ENCODE measurements at regions not wholly inside any gene's neighbourhood (a gene's known extent, or its start where the extent isn't known, plus 50 kb on each side); places are given as distances from the start of the nearest gene placed in this dataset.

DNA sequence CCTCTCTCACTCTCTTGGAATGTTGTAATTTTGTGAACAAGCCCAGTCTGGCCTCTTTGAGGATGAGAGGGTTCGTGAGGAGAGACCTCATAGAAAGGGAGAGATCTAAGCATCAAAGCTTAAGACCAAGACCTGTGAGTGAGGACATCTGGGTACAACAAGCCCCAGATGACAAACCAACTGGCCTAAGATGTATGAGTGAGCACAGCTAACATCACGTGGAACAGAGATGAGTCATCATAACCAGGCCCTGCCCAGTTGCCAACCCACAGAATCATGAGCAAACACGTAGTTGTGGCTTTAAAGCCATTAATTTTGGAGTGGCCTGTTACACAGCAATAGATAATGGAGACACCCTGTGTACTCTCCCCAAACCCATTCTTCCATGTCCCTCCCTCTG is 439.1 kb upstream of the KIF2A start:
- H3K4me3 Mint-ChIP-seq (ENCODE audit: low read depth, unreplicated experiment): no peak overlapping the region
- intact Hi-C loops (cut with micrococcal nuclease; ENCODE audit: unreplicated experiment): no loop called here
- no peak overlapping the region for H3K27ac Mint-ChIP-seq (ENCODE audit: unreplicated experiment)
- no peak for TF ChIP-seq CTCF (IDR thresholded peaks at IDR 0.05; ENCODE audit: unreplicated experiment)
- no TSS peak for BruUV-seq (replicated peaks)
- CTCF ChIA-PET: interaction anchor here (1.1 to 1.8 kb wide), 2 partner anchors 68 to 70 kb away, joined by 3 to 5 read pairs; no protein-coding TSS in a partner anchor
- DNase-seq: peak; percentile 41
- no peaks in the 10 kb centered on the region for H3K36me3 Mint-ChIP-seq (ENCODE audit: insufficient read depth, unreplicated experiment)
- H3K9me3 Mint-ChIP-seq (ENCODE audit: low read depth, unreplicated experiment): peaks cover 8% of the 10 kb centered on the region
- H3K27me3 Mint-ChIP-seq (ENCODE audit: unreplicated experiment): peaks cover 20% of the 10 kb centered on the region
- no peaks in the 10 kb centered on the region for H3K4me1 Mint-ChIP-seq (ENCODE audit: low read depth, unreplicated experiment)

DNA sequence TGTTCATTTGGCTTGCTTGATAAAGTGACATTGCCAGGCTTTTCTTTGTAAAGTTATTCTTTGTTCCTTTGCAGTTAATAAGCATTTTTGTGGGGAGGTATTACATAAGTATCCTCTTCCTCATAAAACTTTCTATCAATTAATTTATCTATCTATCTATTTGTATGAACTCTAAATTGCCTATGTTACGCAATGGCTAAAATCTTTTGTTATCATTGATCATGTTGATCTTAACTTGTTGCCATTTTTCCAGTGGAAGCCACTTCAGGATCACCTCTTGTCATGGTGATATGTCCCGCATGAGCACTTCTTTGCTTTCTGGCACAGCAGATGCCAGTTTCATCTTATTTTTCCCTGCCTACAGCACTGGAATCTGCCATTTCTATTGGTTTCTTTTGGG is 436.7 kb upstream of the KIF2A start:
- peaks cover 8% of the 10 kb centered on the region for H3K9me3 Mint-ChIP-seq (ENCODE audit: low read depth, unreplicated experiment)
- no peaks in the 10 kb centered on the region for H3K4me1 Mint-ChIP-seq (ENCODE audit: low read depth, unreplicated experiment)
- BruUV-seq (replicated peaks): no TSS peak
- no peaks in the 10 kb centered on the region for H3K36me3 Mint-ChIP-seq (ENCODE audit: insufficient read depth, unreplicated experiment)
- no peak for DNase-seq
- TF ChIP-seq CTCF (IDR thresholded peaks at IDR 0.05; ENCODE audit: unreplicated experiment): no peak
- intact Hi-C loops (cut with micrococcal nuclease; ENCODE audit: unreplicated experiment): no loop called here
- no peak overlapping the region for H3K27ac Mint-ChIP-seq (ENCODE audit: unreplicated experiment)
- CTCF ChIA-PET: no interaction called here
- H3K4me3 Mint-ChIP-seq (ENCODE audit: low read depth, unreplicated experiment): no peak overlapping the region
- peaks cover 20% of the 10 kb centered on the region for H3K27me3 Mint-ChIP-seq (ENCODE audit: unreplicated experiment)

DNA sequence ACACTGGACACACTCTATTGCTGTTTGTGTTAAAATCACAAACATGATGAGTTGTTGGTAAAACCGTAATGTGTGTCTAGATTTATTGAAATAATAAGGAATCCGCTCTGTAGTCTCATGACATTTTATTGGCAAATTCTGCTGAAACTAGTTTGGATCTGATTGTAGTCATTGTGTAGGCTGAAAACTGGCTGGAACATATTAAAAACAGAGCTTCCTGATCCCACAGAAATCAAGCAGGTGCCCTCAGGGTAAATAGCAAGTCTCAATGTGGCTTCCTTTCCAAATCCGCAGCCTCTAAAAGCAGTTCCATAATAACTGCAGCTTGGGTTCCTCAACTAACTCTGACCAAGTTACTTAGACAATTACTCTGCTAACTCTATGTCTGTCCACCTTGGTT is 427.5 kb upstream of the KIF2A start:
- Mint-ChIP-seq H3K9me3 (ENCODE audit: low read depth, unreplicated experiment) (no peaks in the 10 kb centered on the region), H3K27ac (ENCODE audit: unreplicated experiment) (no peak overlapping the region), H3K4me3 (ENCODE audit: low read depth, unreplicated experiment) (no peak overlapping the region), H3K36me3 (ENCODE audit: insufficient read depth, unreplicated experiment) (no peaks in the 10 kb centered on the region), H3K4me1 (ENCODE audit: low read depth, unreplicated experiment) (no peaks in the 10 kb centered on the region), H3K27me3 (ENCODE audit: unreplicated experiment) (no peaks in the 10 kb centered on the region)
- intact Hi-C loops (cut with micrococcal nuclease; ENCODE audit: unreplicated experiment): no loop called here
- no peak for DNase-seq
- no TSS peak for BruUV-seq (replicated peaks)
- TF ChIP-seq CTCF (IDR thresholded peaks at IDR 0.05; ENCODE audit: unreplicated experiment): no peak
- CTCF ChIA-PET: no interaction called here

DNA sequence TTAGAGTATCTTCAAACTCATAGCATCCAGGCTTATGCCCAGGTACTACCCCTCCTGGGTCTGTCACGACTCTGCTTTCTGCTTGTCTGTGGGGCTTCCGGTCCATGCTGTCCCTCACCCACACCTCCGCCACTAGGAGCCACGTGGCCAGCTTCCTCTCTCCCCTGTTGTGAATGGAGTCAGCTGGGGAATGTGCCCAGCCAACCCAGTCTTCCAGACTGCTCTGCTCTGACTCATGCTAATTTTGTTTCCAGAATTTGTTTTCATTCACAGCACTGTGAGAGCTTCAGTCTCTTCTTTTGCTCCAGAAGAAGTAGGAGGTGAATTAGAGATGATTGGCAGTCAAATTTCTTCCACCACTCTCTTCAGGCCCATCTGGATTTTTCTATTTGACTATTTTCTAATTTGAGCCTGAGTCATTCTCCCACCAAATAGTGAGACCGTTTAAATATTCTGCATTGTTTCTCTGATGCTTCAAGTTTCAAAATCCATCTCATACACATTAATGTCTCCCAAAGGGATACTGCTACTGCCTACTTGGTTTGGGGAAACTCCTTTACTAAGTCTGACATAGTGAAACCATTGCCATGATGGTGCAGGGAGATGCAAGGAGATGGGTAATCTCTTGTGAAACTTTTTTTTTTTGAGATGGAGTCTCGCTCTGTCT is 424.1 kb upstream of the KIF2A start:
- DNase-seq: no peak
- H3K27ac Mint-ChIP-seq (ENCODE audit: unreplicated experiment): no peak overlapping the region
- H3K27me3 Mint-ChIP-seq (ENCODE audit: unreplicated experiment): peaks cover under 1% of the 10 kb centered on the region
- H3K36me3 Mint-ChIP-seq (ENCODE audit: insufficient read depth, unreplicated experiment): no peaks in the 10 kb centered on the region
- H3K4me1 Mint-ChIP-seq (ENCODE audit: low read depth, unreplicated experiment): no peaks in the 10 kb centered on the region
- CTCF ChIA-PET: no interaction called here
- BruUV-seq (replicated peaks): no TSS peak
- H3K9me3 Mint-ChIP-seq (ENCODE audit: low read depth, unreplicated experiment): no peaks in the 10 kb centered on the region
- no peak overlapping the region for H3K4me3 Mint-ChIP-seq (ENCODE audit: low read depth, unreplicated experiment)
- intact Hi-C loops (cut with micrococcal nuclease; ENCODE audit: unreplicated experiment): no loop called here
- no peak for TF ChIP-seq CTCF (IDR thresholded peaks at IDR 0.05; ENCODE audit: unreplicated experiment)
